IPS-20b (cell line): ENCODE measurements at regions not wholly inside any gene's neighbourhood (a gene's known extent, or its start where the extent isn't known, plus 50 kb on each side); places are given as distances from the start of the nearest gene placed in this dataset.

ENCODE experiments used
- H3K27ac ChIP-seq: one replicate; pipeline ENCODE4 v1.5.1; 2013; ENCODE audit warnings: low read length
- H3K27me3 ChIP-seq: 2 replicates; pipeline ENCODE4 v1.6.1; 2013; ENCODE audit warnings: mild to moderate bottlenecking, low read length, inconsistent platforms; ENCODE audit not compliant: insufficient read depth
- H3K36me3 ChIP-seq: 2 replicates; pipeline ENCODE4 v1.6.1; 2013; ENCODE audit warnings: low read depth, mild to moderate bottlenecking, inconsistent platforms, low read length, moderate library complexity; ENCODE audit not compliant: insufficient read depth
- H3K4me1 ChIP-seq: 2 replicates; pipeline ENCODE4 v1.6.1; 2013; ENCODE audit warnings: mild to moderate bottlenecking, control low read depth, inconsistent platforms, low read length, moderate library complexity; ENCODE audit not compliant: insufficient read depth
- H3K4me3 ChIP-seq: 2 replicates; pipeline ENCODE4 v1.5.1; 2013; ENCODE audit warnings: mild to moderate bottlenecking, low read length, inconsistent platforms
- H3K9ac ChIP-seq: 2 replicates; pipeline ENCODE4 v1.6.1; 2013; ENCODE audit warnings: low read depth, mild to moderate bottlenecking, inconsistent platforms, low read length, moderate library complexity
- H3K9me3 ChIP-seq: 2 replicates; pipeline ENCODE4 v1.6.1; 2013; ENCODE audit warnings: mild to moderate bottlenecking, low read depth, low read length, inconsistent platforms; ENCODE audit not compliant: insufficient read depth

DNA sequence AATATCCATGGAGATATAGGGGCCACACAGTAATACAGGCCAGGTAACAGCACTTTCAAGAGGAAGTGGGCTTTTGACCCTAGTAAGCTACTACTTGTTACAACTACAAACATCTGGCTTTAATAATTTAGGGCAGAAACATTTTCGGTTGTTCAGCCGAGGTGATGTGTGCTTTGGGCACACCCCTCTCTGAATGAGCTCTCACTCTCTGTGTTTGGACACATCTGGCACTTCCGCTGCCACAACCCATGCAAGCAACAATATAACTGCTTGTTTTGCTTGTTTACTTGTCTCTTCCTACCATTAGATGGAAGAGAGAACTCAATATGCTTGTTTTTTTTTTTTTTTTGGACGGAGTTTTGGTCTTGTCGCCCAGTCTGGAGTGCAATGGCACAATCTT is 277.2 kb downstream of the HS3ST1 start:
- Histone ChIP-seq H3K27me3 (no peaks in the 10 kb centered on the region), H3K36me3 (no peaks in the 10 kb centered on the region), H3K4me3 (no peak overlapping the region), H3K27ac (no peak overlapping the region), H3K9ac (no peak overlapping the region), H3K4me1 (peaks cover 25% of the 10 kb centered on the region), H3K9me3 (no peaks in the 10 kb centered on the region)

DNA sequence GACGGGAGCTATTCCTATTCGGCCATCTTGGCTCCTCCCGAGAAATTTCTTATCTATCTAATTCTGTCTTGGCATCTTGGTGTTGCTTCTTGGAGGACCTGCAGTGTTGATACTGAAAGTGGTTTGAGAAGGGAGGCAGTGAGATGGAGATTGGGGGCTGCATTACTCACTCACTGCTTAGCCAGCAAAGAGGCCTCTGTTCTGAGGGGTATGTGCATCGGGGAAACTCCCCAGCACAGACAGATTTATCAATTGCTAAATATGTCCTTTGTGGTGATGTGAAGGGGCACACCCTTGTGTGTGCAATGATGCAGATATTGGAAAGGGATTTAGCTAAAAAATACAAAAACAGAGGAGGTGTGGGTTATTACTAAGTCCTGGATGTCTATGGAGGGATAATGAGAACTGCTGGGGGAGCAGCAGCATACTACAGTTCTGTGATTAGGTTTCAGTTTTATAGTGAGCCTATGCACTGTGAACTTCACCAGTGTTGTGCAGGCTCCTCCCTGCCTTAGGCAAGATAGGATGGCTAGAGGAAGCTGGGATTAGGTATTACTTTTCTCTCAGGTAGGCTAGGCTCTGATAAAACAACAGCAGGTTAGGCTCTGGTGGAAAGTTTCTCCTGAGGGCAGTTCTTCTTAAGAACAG is 279.0 kb downstream of the HS3ST1 start:
- H3K9ac ChIP-seq: peak overlapping the region; percentile 53
- H3K27me3 ChIP-seq: no peaks in the 10 kb centered on the region
- peak overlapping the region; percentile 77 for H3K27ac ChIP-seq
- no peaks in the 10 kb centered on the region for H3K36me3 ChIP-seq
- H3K9me3 ChIP-seq: no peaks in the 10 kb centered on the region
- peak overlapping the region; percentile 38 for H3K4me3 ChIP-seq
- peaks cover 13% of the 10 kb centered on the region; the same call in 1 of the 2 replicates for H3K4me1 ChIP-seq

DNA sequence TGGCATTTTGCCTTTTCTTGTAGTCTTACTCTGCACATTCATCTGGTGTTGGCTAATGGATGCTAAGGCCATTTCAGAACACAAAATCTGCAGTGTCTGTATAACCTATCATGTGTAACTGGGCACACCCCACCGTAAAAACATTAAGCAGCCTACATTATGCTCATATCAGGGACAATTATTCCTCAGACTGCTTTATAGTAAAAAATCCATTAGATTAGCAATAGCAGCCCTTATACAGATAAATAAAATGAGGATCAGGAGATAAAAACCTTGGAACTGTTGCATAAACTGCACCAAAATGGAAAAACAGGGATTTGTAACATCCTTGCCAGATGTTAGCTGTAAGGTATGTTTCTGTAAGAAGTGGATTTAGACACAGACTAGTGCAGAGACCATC is 288.8 kb downstream of the HS3ST1 start:
- Histone ChIP-seq H3K9me3 (no peaks in the 10 kb centered on the region), H3K36me3 (no peaks in the 10 kb centered on the region), H3K9ac (no peak overlapping the region), H3K27me3 (no peaks in the 10 kb centered on the region), H3K4me3 (no peak overlapping the region), H3K27ac (no peak overlapping the region), H3K4me1 (no peaks in the 10 kb centered on the region)

DNA sequence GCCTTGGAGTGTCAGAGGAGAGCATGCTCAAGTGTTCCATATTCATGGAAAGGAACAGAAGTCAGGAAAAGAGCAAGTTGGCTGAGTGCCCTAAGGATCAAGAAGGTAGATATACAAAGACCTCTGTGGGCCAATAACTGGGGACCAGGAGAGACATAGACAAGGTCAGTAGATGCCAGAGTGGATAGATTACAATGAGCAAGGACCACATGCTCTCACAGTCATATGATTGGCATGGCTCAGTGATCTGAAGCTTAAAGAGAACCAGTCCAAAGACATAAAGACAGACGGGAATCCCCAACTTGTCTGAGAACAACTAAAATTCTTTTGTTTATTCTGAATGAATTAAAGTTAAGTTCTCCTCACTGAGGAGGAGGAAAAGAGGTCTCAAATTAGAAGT is 289.7 kb downstream of the HS3ST1 start:
- Histone ChIP-seq H3K27me3 (no peaks in the 10 kb centered on the region), H3K9ac (no peak overlapping the region), H3K27ac (no peak overlapping the region), H3K9me3 (no peaks in the 10 kb centered on the region), H3K4me3 (no peak overlapping the region), H3K36me3 (no peaks in the 10 kb centered on the region), H3K4me1 (no peaks in the 10 kb centered on the region)

GRCh38 chr4:11134705-11135104 is 294.0 kb downstream of the HS3ST1 start:
- Histone ChIP-seq H3K9ac (no peak overlapping the region), H3K4me1 (no peaks in the 10 kb centered on the region), H3K27ac (no peak overlapping the region), H3K9me3 (no peaks in the 10 kb centered on the region), H3K4me3 (no peak overlapping the region), H3K36me3 (no peaks in the 10 kb centered on the region), H3K27me3 (no peaks in the 10 kb centered on the region)

DNA sequence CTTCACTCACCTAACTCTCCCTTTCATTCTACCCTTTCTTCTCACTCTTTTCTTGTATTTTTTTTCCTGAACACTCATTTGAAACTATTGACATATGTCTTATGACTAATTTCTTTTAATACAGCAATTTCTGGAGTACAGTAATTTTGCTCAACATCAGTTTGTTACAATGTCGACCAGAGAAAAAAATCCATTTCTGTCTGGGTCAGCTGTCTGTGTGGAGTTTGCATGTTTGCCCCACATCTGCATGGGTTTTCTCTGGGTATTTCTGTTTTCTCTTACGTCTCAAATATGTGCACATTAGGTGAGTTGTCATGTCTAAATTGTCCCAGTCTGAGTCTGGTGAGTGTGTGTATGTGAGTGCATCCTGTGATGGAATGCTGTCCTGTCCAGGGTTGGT is 294.8 kb downstream of the HS3ST1 start:
- no peaks in the 10 kb centered on the region for H3K36me3 ChIP-seq
- H3K9me3 ChIP-seq: no peaks in the 10 kb centered on the region
- H3K4me1 ChIP-seq: no peaks in the 10 kb centered on the region
- H3K27ac ChIP-seq: no peak overlapping the region
- H3K9ac ChIP-seq: no peak overlapping the region
- H3K4me3 ChIP-seq: no peak overlapping the region
- no peaks in the 10 kb centered on the region for H3K27me3 ChIP-seq

- Histone ChIP-seq H3K4me3 (no peak overlapping the region), H3K27ac (no peak overlapping the region), H3K27me3 (no peaks in the 10 kb centered on the region), H3K36me3 (no peaks in the 10 kb centered on the region), H3K9me3 (no peaks in the 10 kb centered on the region), H3K9ac (no peak overlapping the region), H3K4me1 (no peaks in the 10 kb centered on the region)
Measured at GRCh38 chr4:11132478-11132877, 296.2 kb downstream of the HS3ST1 start.

DNA sequence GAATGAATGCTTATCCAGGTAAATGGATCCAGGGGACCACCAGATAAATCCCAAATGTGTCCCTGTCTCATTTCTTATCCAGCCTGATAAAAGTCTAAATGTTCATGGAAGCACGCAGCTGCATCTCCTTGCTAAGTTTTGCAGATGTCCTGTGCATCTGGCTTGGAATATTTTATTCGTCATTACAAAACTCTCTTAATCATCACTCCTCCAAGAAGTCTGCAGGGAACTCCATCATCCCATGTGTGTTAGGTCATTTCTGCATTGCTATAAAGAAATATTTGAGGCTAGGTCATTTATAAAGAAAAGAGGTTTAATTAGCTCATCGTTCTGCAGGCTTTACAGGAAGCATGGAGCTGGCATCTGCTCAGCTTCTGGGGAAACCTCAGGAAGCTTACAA is 297.2 kb downstream of the HS3ST1 start:
- Histone ChIP-seq H3K4me1 (no peaks in the 10 kb centered on the region), H3K36me3 (no peaks in the 10 kb centered on the region), H3K9ac (no peak overlapping the region), H3K27me3 (no peaks in the 10 kb centered on the region), H3K27ac (no peak overlapping the region), H3K4me3 (no peak overlapping the region), H3K9me3 (no peaks in the 10 kb centered on the region)

- H3K27ac ChIP-seq: no peak overlapping the region
- no peaks in the 10 kb centered on the region for H3K4me1 ChIP-seq
- H3K9ac ChIP-seq: no peak overlapping the region
- no peaks in the 10 kb centered on the region for H3K9me3 ChIP-seq
- no peak overlapping the region for H3K4me3 ChIP-seq
- H3K27me3 ChIP-seq: no peaks in the 10 kb centered on the region
- H3K36me3 ChIP-seq: no peaks in the 10 kb centered on the region
Measured at GRCh38 chr4:11130195-11130970, 298.3 kb downstream of the HS3ST1 start.

GRCh38 chr4:11120435-11120834 is 308.3 kb downstream of the HS3ST1 start:
- H3K27ac ChIP-seq: no peak overlapping the region

GRCh38 chr4:11119474-11119873 is 309.2 kb downstream of the HS3ST1 start:
- no peaks in the 10 kb centered on the region for H3K9me3 ChIP-seq
- H3K36me3 ChIP-seq: no peaks in the 10 kb centered on the region
- no peak overlapping the region for H3K27ac ChIP-seq
- H3K27me3 ChIP-seq: no peaks in the 10 kb centered on the region
- H3K4me1 ChIP-seq: no peaks in the 10 kb centered on the region
- no peak overlapping the region for H3K9ac ChIP-seq
- H3K4me3 ChIP-seq: no peak overlapping the region

More at GRCh38 chr4:11120435-11120834, 308.3 kb downstream of the HS3ST1 start:
- Histone ChIP-seq H3K9ac (no peak overlapping the region), H3K9me3 (no peaks in the 10 kb centered on the region), H3K36me3 (no peaks in the 10 kb centered on the region), H3K4me3 (no peak overlapping the region), H3K27me3 (no peaks in the 10 kb centered on the region), H3K4me1 (no peaks in the 10 kb centered on the region)

DNA sequence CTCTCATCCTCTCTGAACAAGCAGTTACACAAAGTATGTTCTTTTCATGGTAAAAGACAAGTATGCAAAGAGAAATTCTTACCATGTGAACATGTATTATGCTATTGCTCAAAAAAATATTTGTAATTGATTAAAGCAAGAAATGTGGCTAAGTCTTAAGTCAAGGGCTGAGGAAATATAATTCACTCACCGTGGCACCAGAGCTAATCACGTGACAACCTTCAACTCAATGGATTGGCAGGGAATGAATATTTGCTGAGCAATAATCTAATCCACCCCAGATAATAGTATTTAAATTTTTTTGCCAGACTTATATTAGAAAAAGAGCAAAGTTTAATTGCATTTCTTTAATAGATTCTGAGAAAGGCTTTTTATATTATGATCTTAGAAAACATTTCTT is 310.2 kb downstream of the HS3ST1 start:
- no peak overlapping the region for H3K4me3 ChIP-seq
- no peaks in the 10 kb centered on the region for H3K36me3 ChIP-seq
- no peaks in the 10 kb centered on the region for H3K9me3 ChIP-seq

More for the DNA sequence above, 310.2 kb downstream of the HS3ST1 start:
- Histone ChIP-seq H3K4me1 (no peaks in the 10 kb centered on the region), H3K9ac (no peak overlapping the region), H3K27me3 (no peaks in the 10 kb centered on the region), H3K27ac (no peak overlapping the region)
